ENCODE measurements at regions not wholly inside any gene's neighbourhood (a gene's known extent, or its start where the extent isn't known, plus 50 kb on each side); places are given as distances from the start of the nearest gene placed in this dataset.

DNA sequence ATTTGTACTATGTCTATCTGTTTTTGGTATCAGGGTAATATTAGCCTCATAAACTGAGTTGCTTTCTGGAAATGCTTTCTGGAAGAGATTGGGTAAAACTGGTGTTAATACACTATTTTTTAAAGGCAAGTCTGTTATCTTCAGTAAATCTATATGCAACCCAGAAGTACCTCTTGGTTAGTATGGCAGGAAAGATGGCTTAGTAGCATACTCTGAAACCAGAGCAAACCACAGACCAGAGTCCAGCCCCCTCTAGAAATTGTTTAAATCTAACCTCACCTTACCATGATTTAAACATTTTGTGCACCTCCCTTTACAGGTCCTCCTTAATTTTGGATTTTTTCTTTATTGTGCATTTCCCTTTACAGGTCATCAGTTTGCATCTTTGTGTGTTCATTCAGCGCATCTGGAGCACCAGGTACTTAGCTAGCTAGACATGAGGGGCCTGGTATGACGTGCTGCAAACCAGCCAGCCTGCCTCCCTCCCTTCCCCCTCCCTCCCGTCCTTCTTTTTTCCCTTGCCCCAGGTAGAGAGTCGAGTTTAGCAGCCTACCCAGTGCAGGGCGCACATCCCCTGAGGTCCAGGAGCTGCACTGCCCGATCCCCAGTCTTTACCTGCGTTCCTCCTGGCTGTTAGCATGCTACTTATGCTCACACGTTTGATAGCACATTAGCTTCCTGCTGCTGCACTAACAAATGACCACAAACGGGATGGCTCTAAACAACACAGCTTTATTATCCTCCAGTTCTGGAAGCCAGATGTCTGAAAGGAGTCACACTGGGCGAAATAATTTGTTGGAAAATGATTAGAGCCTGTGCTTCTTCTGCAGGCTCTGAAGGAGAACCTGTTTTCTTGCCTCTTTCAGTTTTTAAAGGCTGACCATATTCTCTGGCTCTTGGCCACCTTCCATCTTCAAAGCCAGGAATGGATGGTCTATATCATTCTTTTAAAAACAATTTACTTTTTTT is 299.9 kb upstream of the HABP2 start:
- H3K27me3 ChIP-seq, result no peaks in the 10 kb centered on the region
- WGBS, 4 donors, result 61 to 77% (median 66%) methylated on average over 10 of the region's 10 CpGs
- no peak overlapping the region for H3K27ac ChIP-seq
- H3K36me3 ChIP-seq (replicated peaks in 1 of 2), result no peaks in the 10 kb centered on the region
- TF ChIP-seq, protein P1, sequence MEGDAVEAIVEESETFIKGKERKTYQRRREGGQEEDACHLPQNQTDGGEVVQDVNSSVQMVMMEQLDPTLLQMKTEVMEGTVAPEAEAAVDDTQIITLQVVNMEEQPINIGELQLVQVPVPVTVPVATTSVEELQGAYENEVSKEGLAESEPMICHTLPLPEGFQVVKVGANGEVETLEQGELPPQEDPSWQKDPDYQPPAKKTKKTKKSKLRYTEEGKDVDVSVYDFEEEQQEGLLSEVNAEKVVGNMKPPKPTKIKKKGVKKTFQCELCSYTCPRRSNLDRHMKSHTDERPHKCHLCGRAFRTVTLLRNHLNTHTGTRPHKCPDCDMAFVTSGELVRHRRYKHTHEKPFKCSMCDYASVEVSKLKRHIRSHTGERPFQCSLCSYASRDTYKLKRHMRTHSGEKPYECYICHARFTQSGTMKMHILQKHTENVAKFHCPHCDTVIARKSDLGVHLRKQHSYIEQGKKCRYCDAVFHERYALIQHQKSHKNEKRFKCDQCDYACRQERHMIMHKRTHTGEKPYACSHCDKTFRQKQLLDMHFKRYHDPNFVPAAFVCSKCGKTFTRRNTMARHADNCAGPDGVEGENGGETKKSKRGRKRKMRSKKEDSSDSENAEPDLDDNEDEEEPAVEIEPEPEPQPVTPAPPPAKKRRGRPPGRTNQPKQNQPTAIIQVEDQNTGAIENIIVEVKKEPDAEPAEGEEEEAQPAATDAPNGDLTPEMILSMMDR (IDR thresholded peaks at IDR 0.05), result no peak
- no peak for TF ChIP-seq POLR2A (IDR thresholded peaks at IDR 0.05)
- intact Hi-C loops (cut with DNase I), result no loop called here
- no peak overlapping the region for H3K4me3 ChIP-seq
- no peak for DNase-seq
- H3K4me1 ChIP-seq (replicated peaks in 1 of 2), result no peaks in the 10 kb centered on the region
- no peaks in the 10 kb centered on the region for H3K9me3 ChIP-seq (replicated peaks in 1 of 3)

DNA sequence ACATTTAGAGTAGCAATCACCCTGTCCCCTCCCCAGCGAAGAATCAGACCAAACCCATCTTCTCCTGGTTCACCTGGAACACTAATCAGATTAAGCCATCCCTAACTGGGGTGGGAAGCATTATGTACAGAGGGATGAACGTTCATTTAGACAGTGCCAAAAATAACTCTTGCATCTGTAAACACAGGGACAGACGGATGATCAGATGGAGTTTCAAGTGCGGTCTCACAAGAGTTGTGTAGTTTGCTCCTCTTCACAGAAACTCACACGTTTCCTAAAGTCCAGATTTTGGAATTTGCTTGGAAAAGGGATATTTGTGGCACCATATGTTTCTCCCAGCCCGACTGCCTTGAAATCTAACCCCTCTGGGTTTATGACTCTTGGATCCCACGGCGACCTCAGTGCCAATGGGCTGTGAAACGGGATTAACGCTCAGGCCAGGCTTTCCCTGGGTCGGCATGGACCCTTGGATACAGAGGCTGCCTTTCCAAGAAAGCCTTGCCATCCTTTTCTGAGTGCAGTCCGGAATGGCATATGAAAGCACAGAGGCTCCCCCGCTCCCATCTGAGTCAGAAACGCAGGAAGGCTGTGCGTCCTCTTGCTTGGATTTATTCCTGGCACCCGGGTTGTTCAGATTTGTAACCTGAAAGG is 293.2 kb upstream of the HABP2 start:
- DNase-seq, result no peak
- Histone ChIP-seq H3K9me3 (replicated peaks in 1 of 3) (no peaks in the 10 kb centered on the region), H3K4me3 (no peak overlapping the region), H3K27ac (no peak overlapping the region), H3K36me3 (replicated peaks in 1 of 2) (no peaks in the 10 kb centered on the region), H3K27me3 (no peaks in the 10 kb centered on the region), H3K4me1 (replicated peaks in 1 of 2) (no peaks in the 10 kb centered on the region)
- WGBS, 4 donors, result 72 to 79% (median 76%) methylated on average over 16 of the region's 16 CpGs
- intact Hi-C loops (cut with DNase I), result no loop called here
- TF ChIP-seq, protein P1 (IDR thresholded peaks at IDR 0.05), result no peak
- TF ChIP-seq POLR2A (IDR thresholded peaks at IDR 0.05), result no peak

DNA sequence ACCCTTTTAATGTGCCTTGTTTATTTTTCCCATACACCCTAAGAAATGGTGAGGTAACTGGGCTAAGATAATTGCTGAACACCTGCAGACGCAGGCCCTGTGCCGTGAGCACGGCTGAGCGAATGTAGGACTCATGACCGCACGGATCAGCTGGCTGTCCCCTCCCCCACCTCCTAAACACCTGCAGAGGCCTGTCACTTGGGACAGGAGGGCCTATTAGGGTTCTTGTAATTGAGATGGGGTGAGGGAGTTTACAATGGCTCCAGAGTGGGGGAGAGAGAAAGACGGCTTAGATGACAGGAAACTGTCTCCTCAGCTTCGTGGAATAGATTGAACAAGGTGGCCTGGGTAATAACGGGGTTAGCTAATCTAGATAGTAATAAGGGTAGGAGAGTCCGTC is 291.7 kb upstream of the HABP2 start:
- 77 to 91% (median 88%) methylated on average over 10 of the region's 10 CpGs for WGBS, 4 donors
- Histone ChIP-seq H3K36me3 (replicated peaks in 1 of 2) (no peaks in the 10 kb centered on the region), H3K27ac (no peak overlapping the region), H3K4me3 (no peak overlapping the region), H3K4me1 (replicated peaks in 1 of 2) (no peaks in the 10 kb centered on the region), H3K9me3 (replicated peaks in 1 of 3) (no peaks in the 10 kb centered on the region), H3K27me3 (no peaks in the 10 kb centered on the region)
- no peak for DNase-seq
- TF ChIP-seq, protein P1 (IDR thresholded peaks at IDR 0.05), result no peak
- no peak for TF ChIP-seq POLR2A (IDR thresholded peaks at IDR 0.05)
- intact Hi-C loops (cut with DNase I), result no loop called here

DNA sequence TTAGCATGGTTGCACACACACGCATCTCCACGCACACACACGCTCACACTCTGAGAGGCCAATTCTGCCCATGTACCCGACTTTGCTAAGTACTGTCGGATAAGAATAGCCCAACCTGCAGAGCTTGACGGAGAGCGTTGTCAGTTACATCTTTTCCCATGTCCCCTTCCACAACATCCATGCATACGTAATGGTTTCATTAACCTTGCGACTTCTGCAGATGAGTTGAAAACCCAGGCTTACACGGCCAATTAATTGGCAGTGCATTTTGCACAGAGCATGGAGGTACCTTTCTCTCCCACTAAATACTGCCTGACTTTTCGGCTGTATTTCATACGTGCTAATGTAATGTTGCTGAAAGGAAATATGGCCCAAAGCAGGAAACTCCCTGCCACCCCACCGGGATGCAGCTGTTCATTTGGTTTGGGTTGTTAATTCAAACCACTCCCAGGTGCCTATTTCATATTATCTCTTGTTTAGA is 291.2 kb upstream of the HABP2 start:
- Histone ChIP-seq H3K36me3 (replicated peaks in 1 of 2) (no peaks in the 10 kb centered on the region), H3K27ac (no peak overlapping the region), H3K9me3 (replicated peaks in 1 of 3) (no peaks in the 10 kb centered on the region), H3K27me3 (no peaks in the 10 kb centered on the region), H3K4me1 (replicated peaks in 1 of 2) (no peaks in the 10 kb centered on the region), H3K4me3 (no peak overlapping the region)
- DNase-seq, result no peak
- intact Hi-C loops (cut with DNase I), result no loop called here
- WGBS, 4 donors, result 81 to 86% (median 82%) methylated on average over 13 of the region's 13 CpGs
- TF ChIP-seq, protein P1 (IDR thresholded peaks at IDR 0.05), result no peak
- TF ChIP-seq POLR2A (IDR thresholded peaks at IDR 0.05), result no peak
